CD4-positive, alpha-beta T cell treated with Interleukin-12 subunit alpha and Interleukin-12 subunit beta, for 1 hour (primary cell): ENCODE measurements at regions not wholly inside any gene's neighbourhood (a gene's known extent, or its start where the extent isn't known, plus 50 kb on each side); places are given as distances from the start of the nearest gene placed in this dataset.
"Not testable (repeated sequence)": the region's sequence is repeated elsewhere in the genome, so short reads cannot be mapped to it uniquely, and the experiment has no call there.

ENCODE experiments used
- DNase-seq: peaks from one replicate; pipeline ENCODE4 v3.0.0-alpha.2; 2020

- DNase-seq: no peak
These were observed 1241.1 kb downstream of the UQCRFS1 start for GRCh38 chr19:27971869-27972268.

DNA sequence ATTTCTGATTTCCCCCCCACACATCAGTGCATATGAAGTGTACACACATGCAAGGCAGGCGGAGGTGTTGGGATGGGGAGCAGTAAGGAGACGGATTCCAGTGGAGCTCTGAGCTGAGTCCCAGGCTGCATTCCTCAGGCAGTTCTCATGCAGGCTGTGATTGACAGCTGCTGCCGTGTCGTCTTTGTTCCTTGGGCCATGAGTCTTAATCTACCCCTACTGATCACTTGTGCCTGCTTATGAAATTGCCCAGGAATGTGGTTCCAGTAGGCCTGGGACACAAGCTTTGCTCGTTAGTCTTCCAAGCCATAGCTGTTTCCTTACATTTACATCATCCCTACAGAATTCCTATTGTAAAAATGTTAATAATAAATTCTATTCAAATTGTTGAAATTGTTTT is 1241.9 kb downstream of the UQCRFS1 start:
- DNase-seq: no peak

- DNase-seq: no peak
These were observed 1246.5 kb downstream of the UQCRFS1 start for GRCh38 chr19:27966390-27966816.

DNA sequence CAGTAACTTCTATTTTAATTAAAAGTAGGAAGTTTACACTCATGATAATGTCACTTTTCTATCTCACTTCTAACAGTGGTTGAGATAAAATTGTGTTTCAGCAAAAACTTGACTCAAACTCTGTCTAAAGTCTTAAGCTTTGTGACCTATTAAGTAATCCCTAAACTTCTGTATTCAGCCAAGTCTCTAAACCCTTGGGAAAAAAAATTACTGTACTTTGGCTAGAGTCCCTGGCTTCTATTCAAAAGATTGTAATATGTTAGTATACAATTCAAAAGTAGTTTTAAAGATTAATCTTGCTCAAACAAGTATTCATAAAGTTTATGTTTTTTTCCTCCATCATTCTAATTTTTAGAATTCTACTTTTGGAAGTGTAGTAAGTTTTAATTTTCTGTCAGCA is 1248.8 kb downstream of the UQCRFS1 start:
- DNase-seq: no peak

DNA sequence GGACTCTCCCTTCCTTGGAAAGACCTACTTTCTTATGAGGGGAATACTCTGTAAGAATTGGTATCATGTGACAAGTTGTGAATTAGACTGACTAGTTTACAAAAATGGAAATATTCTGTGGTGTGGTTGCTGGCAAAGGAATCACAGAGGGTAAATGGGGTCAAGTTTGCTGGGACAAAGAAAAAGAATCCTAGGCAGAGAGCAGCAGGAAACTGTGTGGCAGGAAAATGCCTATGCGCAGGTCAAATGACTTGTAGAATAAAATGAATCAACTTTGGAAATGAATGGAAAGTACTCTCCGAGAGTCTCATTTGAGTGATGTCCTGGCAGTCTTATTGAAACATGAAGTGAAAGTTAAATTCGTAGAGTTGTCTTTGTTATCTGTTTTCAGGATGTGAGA is 1250.7 kb downstream of the UQCRFS1 start:
- DNase-seq: no peak

- no peak for DNase-seq
These were observed 1257.2 kb downstream of the UQCRFS1 start for GRCh38 chr19:27955485-27956480.

GRCh38 chr19:27942607-27943006 is 1270.3 kb downstream of the UQCRFS1 start:
- not testable (repeated sequence) for DNase-seq

- no peak for DNase-seq
These were observed 1276.8 kb downstream of the UQCRFS1 start for GRCh38 chr19:27936139-27936538.

DNA sequence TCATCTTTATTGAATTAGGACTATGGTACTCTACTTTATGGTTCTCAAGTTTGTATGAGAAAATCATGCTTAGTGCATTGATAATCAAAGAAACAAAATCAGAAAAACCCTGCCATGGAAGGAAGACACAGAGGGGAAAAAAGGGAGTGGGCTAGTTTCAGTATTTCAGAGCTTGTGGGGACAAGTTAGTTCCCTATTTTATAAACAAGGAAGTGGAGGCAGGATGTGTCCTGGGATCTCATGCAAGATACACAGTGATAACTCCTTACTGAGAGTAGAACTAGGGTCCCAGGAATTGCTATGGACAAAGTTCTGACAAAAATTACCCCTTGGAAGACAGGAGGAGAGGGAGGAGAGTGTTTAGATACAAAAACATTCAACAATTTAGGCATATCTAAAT is 1277.3 kb downstream of the UQCRFS1 start:
- DNase-seq: no peak

DNA sequence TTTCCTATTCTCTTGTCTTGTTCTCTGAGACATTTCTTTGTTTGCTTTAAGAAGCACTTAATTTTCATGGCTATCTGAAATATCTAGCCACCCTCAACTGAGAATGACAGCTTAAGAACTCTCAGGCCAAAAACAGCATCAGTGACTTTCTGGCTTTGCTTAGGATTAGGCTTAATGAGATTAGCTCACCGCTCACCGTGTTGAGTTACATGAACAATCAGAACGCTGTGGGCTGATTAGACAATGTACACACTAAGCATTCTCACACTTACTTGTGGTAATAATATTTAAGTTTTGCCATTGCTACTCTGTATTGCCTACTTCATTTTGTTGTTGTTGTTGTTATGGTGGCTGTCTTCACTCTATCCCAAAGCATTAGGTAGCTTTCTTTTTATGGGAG is 1283.6 kb downstream of the UQCRFS1 start:
- DNase-seq: no peak

DNA sequence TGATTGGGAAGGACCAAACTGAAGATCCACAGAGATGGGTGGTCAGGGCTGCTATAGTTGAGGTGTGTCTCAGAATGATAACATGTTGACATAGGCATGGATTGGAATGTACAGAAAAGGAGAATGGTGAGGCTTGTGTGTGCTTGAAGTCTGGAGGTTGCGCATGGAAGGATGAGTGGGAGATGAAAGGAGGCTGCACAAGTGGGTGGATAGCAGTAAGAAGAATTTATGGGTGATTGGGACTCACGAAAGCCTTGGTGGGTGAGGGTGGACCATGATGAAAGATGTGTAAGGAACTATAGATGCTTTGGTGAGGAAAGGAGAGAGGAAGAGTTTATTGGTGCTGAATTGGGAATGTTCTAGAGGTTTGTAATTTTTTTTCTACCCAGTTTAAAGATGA is 1287.7 kb downstream of the UQCRFS1 start:
- no peak for DNase-seq

DNA sequence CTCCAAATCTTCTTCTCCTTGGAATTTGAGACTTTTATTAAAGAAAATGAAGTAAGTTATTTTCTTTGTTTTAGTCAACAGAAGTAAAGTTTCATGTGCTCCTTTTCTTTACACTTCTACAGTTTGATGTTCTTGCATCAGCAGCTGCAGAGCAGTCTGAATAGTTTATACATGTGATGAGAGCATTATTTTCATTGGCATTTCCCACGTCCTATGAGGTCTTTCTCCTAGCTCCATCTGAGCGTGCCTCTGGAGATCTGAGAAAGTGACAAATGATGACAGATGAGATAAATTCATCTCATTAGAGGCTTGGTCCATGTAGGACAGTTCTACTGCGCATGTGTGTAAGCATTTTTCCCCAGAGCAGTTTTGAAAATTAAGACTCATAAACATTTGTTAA is 1290.0 kb downstream of the UQCRFS1 start:
- no peak for DNase-seq

DNA sequence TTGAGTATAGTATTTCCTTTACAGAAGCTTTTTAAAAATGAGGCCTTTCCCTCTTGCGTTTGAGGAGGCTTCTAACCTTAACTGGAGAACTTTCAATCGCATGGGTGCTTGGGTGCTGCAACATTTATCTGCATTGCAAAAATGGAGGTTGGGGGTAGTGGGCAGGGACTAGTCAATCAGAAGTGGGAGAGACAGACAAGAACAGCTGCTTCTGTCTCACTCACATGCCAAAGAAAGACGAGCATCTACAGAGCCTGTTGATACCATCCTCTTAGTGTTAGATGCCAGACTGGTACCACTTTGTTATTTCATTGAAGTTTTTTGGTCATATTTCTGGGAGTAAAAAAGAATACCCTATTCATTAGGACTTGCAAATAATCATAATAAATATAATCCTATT is 1292.2 kb downstream of the UQCRFS1 start:
- DNase-seq: no peak

DNA sequence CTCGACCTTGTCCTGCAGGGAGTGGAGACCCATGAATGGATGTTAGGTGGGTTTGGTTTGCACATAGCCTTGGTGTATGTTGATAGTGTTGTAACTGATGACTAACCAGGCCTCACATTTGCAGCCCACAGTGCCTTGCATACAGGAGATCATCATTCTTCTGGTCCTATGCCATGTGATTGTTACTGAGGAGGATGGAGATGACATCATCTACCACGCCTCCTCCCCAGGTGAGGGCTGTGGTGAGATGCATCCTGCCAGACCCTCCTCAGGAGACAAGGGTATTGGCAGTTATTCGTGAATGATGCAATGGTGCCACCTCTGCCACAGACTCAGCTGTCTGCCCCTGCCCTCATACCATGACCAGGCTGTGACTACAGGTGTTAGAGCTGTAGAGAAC is 1294.1 kb downstream of the UQCRFS1 start:
- no peak for DNase-seq

- DNase-seq: no peak
These were observed 1301.6 kb downstream of the UQCRFS1 start for GRCh38 chr19:27911122-27911898.

- no peak for DNase-seq
These were observed 1303.1 kb downstream of the UQCRFS1 start for GRCh38 chr19:27909861-27910260.

DNA sequence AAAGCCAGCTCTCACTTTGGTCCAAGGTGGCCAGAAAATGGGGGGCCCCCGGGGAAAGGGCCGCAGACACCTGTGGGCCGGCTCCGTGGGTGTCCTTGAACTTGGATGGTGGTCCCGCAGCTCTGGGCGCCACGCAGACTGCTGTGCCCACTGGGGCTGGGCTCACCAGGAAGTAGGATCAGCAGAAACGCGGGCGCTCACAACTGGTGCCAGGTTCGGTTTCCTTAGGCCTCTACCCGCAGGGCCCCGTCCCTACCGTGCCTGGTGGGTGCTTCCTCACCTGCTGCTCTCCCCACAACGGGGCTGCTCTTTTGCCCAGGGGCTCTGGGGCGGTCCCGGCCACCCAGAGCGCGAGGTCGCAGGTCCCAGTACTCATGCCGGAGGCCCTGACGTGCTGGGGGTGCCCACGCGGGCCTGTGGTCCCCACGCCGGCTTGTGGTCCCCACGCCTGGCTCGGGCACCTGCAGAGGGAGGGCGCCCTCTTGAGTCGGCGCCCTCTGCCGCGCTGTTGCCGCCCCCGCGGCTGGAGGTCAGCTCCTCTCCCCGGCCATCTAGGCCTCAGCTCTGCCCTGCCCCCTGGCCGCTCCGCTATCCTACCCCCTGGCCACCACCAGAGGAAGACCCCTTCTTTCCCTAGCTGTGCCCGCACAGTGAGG is 1303.6 kb downstream of the UQCRFS1 start:
- no peak for DNase-seq

DNA sequence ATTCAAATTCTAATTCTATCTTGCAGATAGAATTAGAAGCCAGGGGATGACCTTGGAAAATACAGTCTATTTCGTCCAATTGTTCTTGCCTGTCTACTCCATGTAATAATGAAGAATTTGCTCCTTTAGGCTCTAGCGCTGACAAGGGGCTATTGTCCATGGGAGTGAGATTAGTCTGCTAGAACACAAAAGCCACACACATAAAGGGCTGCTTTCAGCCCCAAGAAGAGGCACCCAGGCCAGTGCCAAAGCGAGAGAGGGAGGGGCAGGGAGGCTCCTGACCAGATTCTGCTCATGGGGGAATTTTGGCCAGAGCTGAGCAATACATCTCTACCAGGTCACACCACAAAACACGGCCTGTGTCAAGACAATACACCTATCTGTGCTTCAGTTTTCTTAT is 1306.9 kb downstream of the UQCRFS1 start:
- DNase-seq: no peak

DNA sequence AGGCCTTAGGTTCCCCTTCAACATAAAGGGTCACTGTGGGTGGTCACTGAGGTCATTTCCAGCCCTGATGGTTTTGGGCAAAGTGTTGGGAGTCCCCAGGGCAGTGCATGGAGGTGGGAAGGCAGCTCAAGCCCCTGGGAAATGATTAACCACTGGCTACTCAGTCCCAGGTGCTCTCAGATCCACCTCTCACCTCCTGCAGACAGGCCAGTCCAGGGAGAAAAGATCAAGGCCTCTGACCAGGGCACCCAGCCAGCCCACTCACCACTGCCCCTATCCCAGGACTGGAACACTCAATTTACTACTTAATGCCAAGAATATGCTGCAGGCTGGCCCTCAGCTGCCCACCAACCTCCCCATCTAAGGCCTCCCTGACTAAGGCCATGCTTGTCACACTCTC is 1307.9 kb downstream of the UQCRFS1 start:
- DNase-seq: no peak

GRCh38 chr19:27901078-27901477 is 1311.9 kb downstream of the UQCRFS1 start:
- no peak for DNase-seq

- no peak for DNase-seq
These were observed 1316.9 kb downstream of the UQCRFS1 start for GRCh38 chr19:27896091-27896490.

- DNase-seq: no peak
These were observed 1317.8 kb downstream of the UQCRFS1 start for GRCh38 chr19:27894906-27895754.
